K562 (cell line): ENCODE measurements at regions not wholly inside any gene's neighbourhood (a gene's known extent, or its start where the extent isn't known, plus 50 kb on each side); places are given as distances from the start of the nearest gene placed in this dataset.

ENCODE experiments used
- ATAC-seq: fragments of 200-7000 bp; cut with Tn5 transposase; 3 replicates; pipeline ENCODE4 v1.9.1; 2020; ENCODE audit warnings: moderate library complexity
- BruUV-seq: library from RNA; stranded (reverse); fragments of 400-500 nt; replicated peaks from 2 replicates; lab custom pipeline; 2021; lab: Mats Ljungman, UMichigan
- CTCF ChIA-PET: fragments of 300-600 bp; formaldehyde crosslinking; extraction: SDS; loops from one replicate; lab custom pipeline; 2021; ENCODE audit warnings: low intra/inter-chr PET ratio; lab: Yijun Ruan, JAX
- POLR2A ChIA-PET: fragments of 300-600, 350-650 bp; sonication (Branson Sonifier 250); formaldehyde crosslinking; extraction: SDS; loops from one replicate; lab custom pipeline; 2021; ENCODE audit warnings: antibody characterized with exemption, inconsistent platforms; lab: Yijun Ruan, JAX
- DNase-seq, 4 experiments: peaks; one replicate each; pipeline versions ENCODE4 v3.0.0 to v3.0.0-alpha.2; 2011 to 2018; ENCODE audit warnings: low spot score in 3 of 4, mixed read lengths in 3 of 4; ENCODE audit errors: extremely low read depth in 1 of 4
- FAIRE-seq: peaks from 2 replicates; lab custom pipeline; 2011; peaks lifted over from hg19 to GRCh38; lab: Jason Lieb, UNC
- H2AFZ ChIP-seq: 2 replicates; pipeline ENCODE4 v1.6.0; 2011; ENCODE audit warnings: low read depth, low read length, control low read depth, inconsistent platforms
- H3K27ac ChIP-seq: fragments of 200-600 bp; 3 replicates; pipeline ENCODE4 v1.8.0; 2011; ENCODE audit warnings: low read depth, mild to moderate bottlenecking, control low read depth, inconsistent platforms, low read length, moderate library complexity, mixed read lengths; ENCODE audit errors: extremely low read depth
- H3K27me3 ChIP-seq, 2 experiments: fragments of 300-600 bp in 1 of 2; 2 replicates in 1 of 2; 3 replicates in 1 of 2; pipeline versions ENCODE4 v1.6.0 to v1.8.0; 2011; ENCODE audit warnings: inconsistent platforms in 2 of 2, low read length in 2 of 2, mild to moderate bottlenecking in 1 of 2, mixed read lengths in 1 of 2, moderate library complexity in 1 of 2; ENCODE audit not compliant: control insufficient read depth in 2 of 2, insufficient read depth in 2 of 2
- H3K36me3 ChIP-seq: fragments of 300-600 bp; 3 replicates; pipeline ENCODE4 v1.8.0; 2011; ENCODE audit warnings: mild to moderate bottlenecking, low read length, inconsistent platforms; ENCODE audit not compliant: control insufficient read depth, insufficient read depth
- H3K4me1 ChIP-seq, 2 experiments: fragments of 200-600 bp in 1 of 2; replicated peaks in 1 of 2; 2 replicates in 1 of 2; 3 replicates in 1 of 2; pipeline versions ENCODE4 v1.5.1 to v1.8.0; 2011; ENCODE audit warnings: inconsistent platforms in 2 of 2, low read length in 2 of 2, mild to moderate bottlenecking in 1 of 2, mixed read lengths in 1 of 2, moderate library complexity in 1 of 2; ENCODE audit not compliant: control insufficient read depth in 2 of 2, insufficient read depth in 2 of 2
- H3K4me2 ChIP-seq: 2 replicates; pipeline ENCODE4 v1.6.1; 2011; ENCODE audit warnings: low read length, control low read depth, inconsistent platforms, mixed read lengths; ENCODE audit not compliant: insufficient read depth
- H3K4me3 ChIP-seq: fragments of 200-600 bp; sonication (generic), shearing (Covaris generic); 2 replicates; pipeline ENCODE4 v1.5.1; 2016; ENCODE audit warnings: control low read depth, inconsistent platforms
- H3K79me2 ChIP-seq: fragments of 200-600 bp; 3 replicates; pipeline ENCODE4 v1.8.0; 2011; ENCODE audit warnings: low read length, inconsistent platforms; ENCODE audit not compliant: control insufficient read depth, insufficient read depth
- H3K9ac ChIP-seq, 2 experiments: 2 replicates each; pipeline versions ENCODE4 v1.6.0 to v1.6.1; 2011; ENCODE audit warnings: low read depth in 2 of 2, low read length in 2 of 2, control low read depth in 1 of 2, inconsistent platforms in 1 of 2, mild to moderate bottlenecking in 1 of 2, mixed read lengths in 1 of 2; ENCODE audit not compliant: insufficient read depth in 1 of 2
- H3K9me1 ChIP-seq: one replicate; pipeline ENCODE4 v1.6.0; 2011; ENCODE audit warnings: inconsistent platforms, mild to moderate bottlenecking, low read length, moderate library complexity; ENCODE audit not compliant: control insufficient read depth, insufficient read depth
- H3K9me3 ChIP-seq: replicated peaks from 2 replicates; pipeline ENCODE4 v1.5.1; 2011; ENCODE audit warnings: low read depth, low read length, inconsistent platforms; ENCODE audit not compliant: control insufficient read depth, insufficient read depth
- H4K20me1 ChIP-seq: replicated peaks from 2 replicates; pipeline ENCODE4 v1.6.1; 2011; ENCODE audit warnings: low read length, inconsistent platforms, mixed read lengths; ENCODE audit not compliant: control insufficient read depth, insufficient read depth
- ETS2 ChIP-seq: IDR thresholded peaks from 2 replicates; pipeline ENCODE4 v1.6.1; 2016; ENCODE audit warnings: borderline replicate concordance, missing genetic modification characterization, mild to moderate bottlenecking, moderate library complexity, missing compliant biosample characterization; ENCODE audit not compliant: poor library complexity, severe bottlenecking
- PTBP1 ChIP-seq: fragments of 200-400 bp; formaldehyde crosslinking; IDR thresholded peaks from 2 replicates; pipeline ENCODE4 v1.6.1; 2017; ENCODE audit warnings: low read depth, low read length
- ZNF444 ChIP-seq: fragments of 250-450 bp; sonication (Bioruptor Pico); IDR thresholded peaks from 2 replicates; pipeline ENCODE4 v1.4.0; 2020; ENCODE audit warnings: mild to moderate bottlenecking, moderate library complexity
- ZNF589 ChIP-seq: fragments of 200-800 bp; sonication (Bioruptor generic); IDR thresholded peaks from 2 replicates; pipeline ENCODE4 v1.6.1; 2016; ENCODE audit warnings: low read depth, missing genetic modification characterization, missing compliant biosample characterization
- WGBS: fragments of 100-300 bp; shearing (Covaris generic); methylation state at CpG from one replicate; pipeline ENCODE4 v1.1.6; 2016; ENCODE audit warnings: low coverage, mixed read lengths; ENCODE audit not compliant: insufficient coverage; ENCODE audit errors: missing lambda C conversion rate; 5-methylcytosine and 5-hydroxymethylcytosine counted together
- in situ Hi-C: fragments of 300-500 bp; cut with MboI; formaldehyde crosslinking; loops from 4 replicates; pipeline ENCODE4 v1.15.0; 2018; ENCODE audit warnings: inconsistent platforms, mixed read lengths
- intact Hi-C: fragments of 100-400 bp; cut with micrococcal nuclease; formaldehyde crosslinking; loops from 2 replicates; pipeline ENCODE4 v1.14.2; 2022
- TF ChIP-seq, protein P1 (sequence below): fragments of 250-450 bp; sonication (Bioruptor Pico); IDR thresholded peaks from 2 replicates; pipeline ENCODE4 v1.4.0; 2020; ENCODE audit warnings: mild to moderate bottlenecking, moderate library complexity, borderline replicate concordance

DNA sequence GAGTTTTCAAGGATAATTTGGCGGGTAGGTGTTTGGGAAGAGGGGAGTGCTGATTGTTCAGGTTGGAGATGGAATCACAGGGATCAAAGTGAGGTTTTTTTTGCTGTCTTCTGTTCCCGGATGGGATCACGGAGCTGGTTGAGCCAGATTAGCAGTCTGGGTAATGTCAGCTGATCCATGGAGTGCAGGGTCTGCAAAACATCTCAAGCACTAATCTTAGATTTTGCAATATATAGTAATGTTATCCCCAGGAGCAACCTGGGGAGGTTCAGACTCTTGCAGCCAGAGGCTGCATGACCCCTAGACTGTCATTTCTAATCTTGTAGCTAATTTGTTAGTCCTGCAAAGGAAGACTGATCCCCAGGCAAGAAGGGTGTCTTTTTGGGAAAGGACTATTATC is 354.1 kb upstream of the SGO1 start:
- H3K27ac ChIP-seq, result no peak overlapping the region
- ATAC-seq (no peak), FAIRE-seq (no peak), DNase-seq (no peak)
- in situ Hi-C loops, result no loop called here
- H3K36me3 ChIP-seq, result no peaks in the 10 kb centered on the region
- WGBS, result 2% methylated on average over 3 of the region's 3 CpGs
- no peaks in the 10 kb centered on the region for H3K27me3 ChIP-seq
- H3K9me1 ChIP-seq, result no peaks in the 10 kb centered on the region
- H2AFZ ChIP-seq, result no peak overlapping the region
- no peak for TF ChIP-seq PTBP1
- no peak for TF ChIP-seq ZNF444 (CRISPR knock-in tag)
- no peak for TF ChIP-seq ETS2 (tag)
- no peak for TF ChIP-seq ZNF589 (CRISPR knock-in tag)
- TF ChIP-seq, protein P1, sequence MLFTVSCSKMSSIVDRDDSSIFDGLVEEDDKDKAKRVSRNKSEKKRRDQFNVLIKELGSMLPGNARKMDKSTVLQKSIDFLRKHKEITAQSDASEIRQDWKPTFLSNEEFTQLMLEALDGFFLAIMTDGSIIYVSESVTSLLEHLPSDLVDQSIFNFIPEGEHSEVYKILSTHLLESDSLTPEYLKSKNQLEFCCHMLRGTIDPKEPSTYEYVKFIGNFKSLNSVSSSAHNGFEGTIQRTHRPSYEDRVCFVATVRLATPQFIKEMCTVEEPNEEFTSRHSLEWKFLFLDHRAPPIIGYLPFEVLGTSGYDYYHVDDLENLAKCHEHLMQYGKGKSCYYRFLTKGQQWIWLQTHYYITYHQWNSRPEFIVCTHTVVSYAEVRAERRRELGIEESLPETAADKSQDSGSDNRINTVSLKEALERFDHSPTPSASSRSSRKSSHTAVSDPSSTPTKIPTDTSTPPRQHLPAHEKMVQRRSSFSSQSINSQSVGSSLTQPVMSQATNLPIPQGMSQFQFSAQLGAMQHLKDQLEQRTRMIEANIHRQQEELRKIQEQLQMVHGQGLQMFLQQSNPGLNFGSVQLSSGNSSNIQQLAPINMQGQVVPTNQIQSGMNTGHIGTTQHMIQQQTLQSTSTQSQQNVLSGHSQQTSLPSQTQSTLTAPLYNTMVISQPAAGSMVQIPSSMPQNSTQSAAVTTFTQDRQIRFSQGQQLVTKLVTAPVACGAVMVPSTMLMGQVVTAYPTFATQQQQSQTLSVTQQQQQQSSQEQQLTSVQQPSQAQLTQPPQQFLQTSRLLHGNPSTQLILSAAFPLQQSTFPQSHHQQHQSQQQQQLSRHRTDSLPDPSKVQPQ, result no peak
- intact Hi-C loops, result no loop called here
- H3K4me3 ChIP-seq, result no peak overlapping the region
- BruUV-seq, result no TSS peak
- no peaks in the 10 kb centered on the region for H4K20me1 ChIP-seq
- no peaks in the 10 kb centered on the region for H3K4me1 ChIP-seq
- POLR2A ChIA-PET, result no interaction called here
- no peak overlapping the region for H3K9ac ChIP-seq
- H3K9me3 ChIP-seq, result no peaks in the 10 kb centered on the region
- H3K4me2 ChIP-seq, result no peak overlapping the region
- H3K79me2 ChIP-seq, result no peaks in the 10 kb centered on the region
- CTCF ChIA-PET, result no interaction called here
